ENCODE measurements at regions not wholly inside any gene's neighbourhood (a gene's known extent, or its start where the extent isn't known, plus 50 kb on each side); places are given as distances from the start of the nearest gene placed in this dataset.

DNA sequence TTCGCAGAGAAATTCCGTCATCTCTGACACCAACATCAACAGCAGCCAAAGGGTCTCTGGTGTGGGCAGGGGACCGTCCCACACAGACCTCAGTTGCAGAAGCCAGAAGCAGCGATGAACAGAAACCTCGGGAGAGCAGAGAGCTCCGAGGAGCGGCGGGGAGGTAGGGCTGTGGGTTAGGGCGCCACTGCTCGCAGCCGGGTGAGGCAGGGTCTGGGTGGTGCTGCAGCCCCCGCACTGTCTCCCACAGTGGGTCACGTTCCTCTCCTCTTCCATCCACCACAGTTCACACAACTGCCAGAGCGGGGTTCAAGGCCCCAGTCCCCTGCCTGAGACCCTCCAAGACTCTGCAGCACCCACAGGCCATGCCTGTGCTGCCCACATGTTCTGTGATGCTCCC is 99.9 kb downstream of the OLFM1 start:
- TF ChIP-seq, protein P1, sequence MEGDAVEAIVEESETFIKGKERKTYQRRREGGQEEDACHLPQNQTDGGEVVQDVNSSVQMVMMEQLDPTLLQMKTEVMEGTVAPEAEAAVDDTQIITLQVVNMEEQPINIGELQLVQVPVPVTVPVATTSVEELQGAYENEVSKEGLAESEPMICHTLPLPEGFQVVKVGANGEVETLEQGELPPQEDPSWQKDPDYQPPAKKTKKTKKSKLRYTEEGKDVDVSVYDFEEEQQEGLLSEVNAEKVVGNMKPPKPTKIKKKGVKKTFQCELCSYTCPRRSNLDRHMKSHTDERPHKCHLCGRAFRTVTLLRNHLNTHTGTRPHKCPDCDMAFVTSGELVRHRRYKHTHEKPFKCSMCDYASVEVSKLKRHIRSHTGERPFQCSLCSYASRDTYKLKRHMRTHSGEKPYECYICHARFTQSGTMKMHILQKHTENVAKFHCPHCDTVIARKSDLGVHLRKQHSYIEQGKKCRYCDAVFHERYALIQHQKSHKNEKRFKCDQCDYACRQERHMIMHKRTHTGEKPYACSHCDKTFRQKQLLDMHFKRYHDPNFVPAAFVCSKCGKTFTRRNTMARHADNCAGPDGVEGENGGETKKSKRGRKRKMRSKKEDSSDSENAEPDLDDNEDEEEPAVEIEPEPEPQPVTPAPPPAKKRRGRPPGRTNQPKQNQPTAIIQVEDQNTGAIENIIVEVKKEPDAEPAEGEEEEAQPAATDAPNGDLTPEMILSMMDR (IDR thresholded peaks at IDR 0.05; ENCODE audit: poor library complexity, severe bottlenecking) = no peak
- TF ChIP-seq EZH2 (IDR thresholded peaks at IDR 0.05; ENCODE audit: borderline replicate concordance, insufficient read depth, low read length, poor library complexity, severe bottlenecking) (no peak), POLR2AphosphoS5 (IDR thresholded peaks at IDR 0.05) (no peak), EP300 (conservative IDR thresholded peaks at IDR 0.05; ENCODE audit: poor library complexity, severe bottlenecking) (no peak), MXI1 (conservative IDR thresholded peaks at IDR 0.05; ENCODE audit: poor library complexity, severe bottlenecking) (no peak)
